Endothelial cell of umbilical vein (primary cell): ENCODE measurements at regions not wholly inside any gene's neighbourhood (a gene's known extent, or its start where the extent isn't known, plus 50 kb on each side); places are given as distances from the start of the nearest gene placed in this dataset.

ENCODE experiments used
- CTCF ChIP-seq, 2 donors: IDR thresholded peaks; 1 replicate in 1 of 2; 2 replicates in 1 of 2; pipeline ENCODE4 v1.5.1; 2011; ENCODE audit warnings: low read length in 2 of 2, mild to moderate bottlenecking in 2 of 2, moderate library complexity in 2 of 2, control low read depth in 1 of 2, inconsistent platforms in 1 of 2, low read depth in 1 of 2; ENCODE audit not compliant: insufficient read depth in 1 of 2; ENCODE audit errors: extremely low read depth in 1 of 2
- EZH2 ChIP-seq: IDR thresholded peaks from 2 replicates; pipeline ENCODE4 v1.6.1; 2012; ENCODE audit warnings: borderline replicate concordance, low read depth, mild to moderate bottlenecking, moderate library complexity, low read length, inconsistent platforms; ENCODE audit not compliant: severe bottlenecking
- POLR2A ChIP-seq: IDR thresholded peaks from 2 replicates; pipeline ENCODE4 v1.6.1; 2012; ENCODE audit warnings: low read depth, mild to moderate bottlenecking, control low read depth, low read length

GRCh38 chr2:103003750-103004260 lies 242.0 kb downstream of the TMEM182 start:
- TF ChIP-seq EZH2 (no peak), CTCF (IDR thresholded peaks at IDR 0.05; ENCODE audit: extremely low read depth in 1 of 2, insufficient read depth in 1 of 2, low read depth in 1 of 2, low read length in 2 of 2) (no peak), POLR2A (no peak)
